ENCODE measurements at regions not wholly inside any gene's neighbourhood (a gene's known extent, or its start where the extent isn't known, plus 50 kb on each side); places are given as distances from the start of the nearest gene placed in this dataset.

DNA sequence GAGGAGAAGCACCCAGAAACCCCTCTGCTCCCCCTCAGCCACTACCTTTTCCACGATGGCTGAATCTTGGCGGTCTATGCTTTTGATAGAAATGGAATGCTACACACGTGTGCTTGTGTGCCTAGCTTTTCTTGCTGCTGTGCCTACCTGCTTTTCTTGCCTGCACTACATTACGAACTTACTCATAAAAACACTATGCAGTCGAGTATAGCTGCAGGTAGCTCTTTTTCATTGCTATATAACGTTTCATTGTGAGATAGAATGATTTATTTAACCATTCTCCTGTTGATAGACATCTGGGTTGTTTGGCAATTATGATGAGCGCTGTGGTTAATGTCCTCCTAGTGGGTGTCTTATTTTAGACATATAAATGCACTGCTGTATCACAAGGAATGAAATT, 67.9 kb upstream of the NCOR2 start:
- Histone ChIP-seq H3K4me1 (ENCODE audit: control insufficient read depth, insufficient read depth, low read length) (peaks cover 3% of the 10 kb centered on the region), H3K27ac (ENCODE audit: low read length) (no peak overlapping the region), H3K27me3 (ENCODE audit: control insufficient read depth, insufficient read depth) (no peaks in the 10 kb centered on the region), H3K4me3 (ENCODE audit: low read length) (no peak overlapping the region), H3K9me3 (ENCODE audit: control insufficient read depth, low read length) (no peaks in the 10 kb centered on the region)
- WGBS, result 91% methylated on average over 7 of the region's 7 CpGs
- intact Hi-C loops (cut with DNase I), result no loop called here
- no peak for ATAC-seq
- no peak for DNase-seq

DNA sequence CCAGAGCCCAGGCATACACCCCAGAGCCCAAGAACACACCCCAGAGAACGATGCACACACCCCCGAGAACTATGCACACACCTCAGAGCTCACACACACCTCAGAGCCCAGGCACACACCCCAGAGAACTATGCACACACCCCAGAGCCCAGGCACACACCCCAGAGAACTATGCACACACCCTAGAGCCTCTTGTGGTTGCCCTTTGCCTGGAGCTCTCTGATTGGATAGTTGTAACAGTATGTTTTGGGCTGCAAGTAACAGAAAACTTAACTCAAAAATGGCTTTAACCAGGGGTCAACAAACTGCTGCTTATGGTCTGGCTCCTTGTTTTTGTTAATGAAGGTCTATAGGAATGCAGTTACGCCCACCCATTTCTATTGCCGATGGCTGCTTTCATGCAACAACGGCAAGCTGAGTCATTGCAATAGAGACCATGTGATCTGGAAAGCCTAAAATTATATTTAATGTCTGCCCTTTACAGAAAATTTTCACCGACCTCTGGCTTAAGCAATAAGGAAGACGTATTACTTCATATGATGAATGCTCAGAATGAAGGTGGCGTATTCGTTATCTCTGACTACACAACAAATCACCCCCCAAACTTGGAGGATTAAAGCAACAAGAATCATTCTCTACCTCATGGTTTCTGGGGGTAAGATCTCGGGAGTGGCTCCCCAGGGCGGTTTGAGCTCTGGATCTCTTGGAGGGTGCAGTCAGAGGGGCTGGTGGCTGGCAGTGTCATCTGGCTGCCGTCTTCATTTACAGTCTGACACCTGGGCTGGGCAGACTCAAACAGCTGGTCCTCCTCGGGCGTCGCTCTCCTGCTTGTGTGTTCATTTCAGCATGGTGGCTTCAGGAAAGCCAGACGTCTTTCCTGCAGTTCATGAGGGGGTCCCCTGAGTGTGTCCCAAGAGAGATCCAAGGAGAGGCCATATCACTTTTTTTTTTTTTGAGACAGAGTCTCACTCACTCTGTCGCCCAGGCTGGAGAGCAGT, 66.3 kb upstream of the NCOR2 start:
- 80% methylated on average over 17 of the region's 17 CpGs for WGBS
- H3K27me3 ChIP-seq (ENCODE audit: control insufficient read depth, insufficient read depth), result no peaks in the 10 kb centered on the region
- no peak overlapping the region for H3K27ac ChIP-seq (ENCODE audit: low read length)
- DNase-seq, result peak in 1 of 3 donors; percentile 24
- H3K4me1 ChIP-seq (ENCODE audit: control insufficient read depth, insufficient read depth, low read length), result no peaks in the 10 kb centered on the region
- intact Hi-C loops (cut with DNase I), result no loop called here
- no peak overlapping the region for H3K4me3 ChIP-seq (ENCODE audit: low read length)
- no peaks in the 10 kb centered on the region for H3K9me3 ChIP-seq (ENCODE audit: control insufficient read depth, low read length)
- peak in 1 of 2 donors; percentile 36 for ATAC-seq

DNA sequence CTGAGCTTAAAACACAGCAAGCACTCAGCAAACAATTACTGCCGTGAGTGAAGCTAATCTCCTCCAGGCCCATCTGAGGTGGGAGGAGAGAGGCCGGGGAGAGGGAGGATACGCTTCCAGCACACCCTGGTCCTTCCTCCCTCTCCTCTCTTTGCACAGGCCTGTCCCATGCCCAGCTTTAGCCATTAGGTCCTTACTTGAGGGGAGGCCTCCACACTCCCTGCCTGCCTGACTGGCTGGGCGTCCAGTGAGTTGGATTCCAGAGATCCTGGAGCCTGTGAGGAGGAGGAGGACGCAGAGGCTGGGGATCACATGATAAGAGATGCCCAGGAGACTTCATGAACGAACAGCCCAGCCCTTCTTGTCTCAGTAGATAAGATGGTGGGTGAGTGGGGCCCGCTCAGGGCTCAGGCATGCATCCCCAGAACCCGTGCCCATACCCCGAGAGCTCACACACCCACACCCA, 65.1 kb upstream of the NCOR2 start:
- no peaks in the 10 kb centered on the region for H3K27me3 ChIP-seq (ENCODE audit: control insufficient read depth, insufficient read depth)
- H3K4me3 ChIP-seq (ENCODE audit: low read length), result no peak overlapping the region
- H3K27ac ChIP-seq (ENCODE audit: low read length), result no peak overlapping the region
- DNase-seq, result peak in 1 of 3 donors; percentile 59
- 58% methylated on average over 9 of the region's 9 CpGs for WGBS
- intact Hi-C loops (cut with DNase I), result no loop called here
- no peaks in the 10 kb centered on the region for H3K4me1 ChIP-seq (ENCODE audit: control insufficient read depth, insufficient read depth, low read length)
- peak; percentile 18 to 30 for ATAC-seq
- no peaks in the 10 kb centered on the region for H3K9me3 ChIP-seq (ENCODE audit: control insufficient read depth, low read length)

DNA sequence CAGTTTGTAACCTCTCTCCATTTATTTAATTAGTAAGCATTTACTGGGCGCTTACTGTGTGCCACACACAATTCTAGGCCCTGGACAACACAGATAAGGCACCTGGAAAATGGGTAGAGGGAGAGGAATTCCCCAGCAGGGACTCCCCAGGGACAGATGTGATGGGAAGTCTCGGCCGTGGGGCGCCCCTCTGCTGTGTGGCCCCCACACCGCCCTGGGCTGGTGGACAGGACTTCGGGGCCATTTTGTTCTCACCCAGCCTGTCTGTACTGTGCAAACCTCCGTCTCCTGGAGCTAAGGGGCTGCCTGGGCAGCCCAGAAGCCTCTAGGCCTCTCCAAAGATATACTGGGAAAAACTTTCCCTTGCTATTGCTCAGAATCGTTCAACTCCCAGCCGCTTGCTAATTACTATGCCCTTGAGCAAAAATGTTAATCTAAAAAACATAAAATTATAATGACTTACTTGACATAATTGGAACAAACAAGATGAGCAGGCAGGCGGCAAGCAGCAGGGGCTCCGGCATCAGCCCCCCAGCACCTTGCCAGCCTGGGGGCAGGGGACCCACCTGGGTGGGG, 64.4 kb upstream of the NCOR2 start:
- 85% methylated on average over 11 of the region's 11 CpGs for WGBS
- intact Hi-C loops (cut with DNase I), result no loop called here
- ATAC-seq, result no peak
- Histone ChIP-seq H3K9me3 (ENCODE audit: control insufficient read depth, low read length) (no peaks in the 10 kb centered on the region), H3K27ac (ENCODE audit: low read length) (no peak overlapping the region), H3K4me1 (ENCODE audit: control insufficient read depth, insufficient read depth, low read length) (peaks cover 4% of the 10 kb centered on the region), H3K27me3 (ENCODE audit: control insufficient read depth, insufficient read depth) (no peaks in the 10 kb centered on the region), H3K4me3 (ENCODE audit: low read length) (no peak overlapping the region)
- no peak for DNase-seq

DNA sequence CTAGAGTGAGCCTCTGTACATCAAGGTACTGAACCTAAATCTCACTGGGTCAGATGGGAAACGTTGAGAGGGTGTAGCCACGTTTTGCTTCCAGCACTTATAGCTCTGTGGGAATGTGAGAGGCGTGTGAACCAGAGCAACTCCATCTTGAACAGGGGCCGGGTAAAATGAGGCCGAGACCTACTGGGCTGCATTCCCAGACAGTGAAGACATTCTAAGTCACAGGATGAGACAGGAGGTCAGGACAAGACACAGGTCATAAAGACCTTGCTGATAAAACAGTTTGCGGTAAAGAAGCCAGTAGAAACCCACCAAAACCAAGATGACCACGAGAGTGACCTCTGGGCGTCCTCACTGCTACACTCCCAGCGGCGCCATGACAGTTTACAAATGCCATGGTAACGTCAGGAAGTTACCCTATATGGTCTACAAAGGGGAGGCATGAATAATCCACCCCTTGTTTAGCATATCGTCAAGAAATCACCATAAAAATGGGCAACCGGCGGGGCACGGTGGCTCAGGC, 63.4 kb upstream of the NCOR2 start:
- no peak overlapping the region for H3K27ac ChIP-seq (ENCODE audit: low read length)

DNA sequence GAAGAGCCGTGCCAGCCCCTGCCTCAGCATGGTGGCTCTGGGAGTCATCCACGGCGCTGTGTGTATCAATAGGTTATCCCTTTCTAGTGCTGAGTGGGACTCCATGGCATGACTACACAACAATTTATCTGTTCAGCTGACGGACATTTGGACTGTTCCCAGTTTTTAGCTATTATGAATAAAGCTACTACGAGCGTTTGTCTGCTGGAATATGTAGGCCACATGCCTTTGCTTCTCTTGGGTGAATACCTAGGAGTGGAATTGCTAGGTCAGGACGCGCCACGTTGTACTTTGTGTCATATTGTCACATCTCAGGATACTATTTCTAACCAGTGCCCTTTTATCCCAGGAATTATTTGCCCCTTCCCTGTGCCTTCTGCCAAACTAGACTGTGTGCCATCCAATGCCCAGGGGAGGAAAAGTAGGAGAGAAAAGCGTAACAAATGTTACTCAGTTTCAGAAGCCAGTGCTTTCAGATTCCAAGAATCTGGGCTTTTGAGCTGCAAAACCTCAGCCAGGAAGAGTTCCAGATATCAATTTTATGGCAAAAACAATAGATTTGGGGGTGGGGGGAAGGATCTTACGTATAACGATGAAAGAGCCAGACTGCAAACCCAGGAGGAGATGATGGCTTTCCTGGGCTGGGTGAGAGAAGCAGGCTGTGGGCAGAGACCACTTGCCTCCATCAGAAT, 62.5 kb upstream of the NCOR2 start:
- intact Hi-C loops (cut with DNase I), result no loop called here
- DNase-seq (no peak), ATAC-seq (no peak)
- H3K27me3 ChIP-seq (ENCODE audit: control insufficient read depth, insufficient read depth), result no peaks in the 10 kb centered on the region
- H3K9me3 ChIP-seq (ENCODE audit: control insufficient read depth, low read length), result no peaks in the 10 kb centered on the region
- H3K4me1 ChIP-seq (ENCODE audit: control insufficient read depth, insufficient read depth, low read length), result peaks cover 11% of the 10 kb centered on the region
- H3K4me3 ChIP-seq (ENCODE audit: low read length), result no peak overlapping the region
- 59% methylated on average over 12 of the region's 12 CpGs for WGBS
- peak overlapping the region; percentile 42 for H3K27ac ChIP-seq (ENCODE audit: low read length)

More for the DNA sequence above, 63.4 kb upstream of the NCOR2 start:
- Histone ChIP-seq H3K27me3 (ENCODE audit: control insufficient read depth, insufficient read depth) (no peaks in the 10 kb centered on the region), H3K9me3 (ENCODE audit: control insufficient read depth, low read length) (no peaks in the 10 kb centered on the region), H3K4me1 (ENCODE audit: control insufficient read depth, insufficient read depth, low read length) (peaks cover 6% of the 10 kb centered on the region), H3K4me3 (ENCODE audit: low read length) (no peak overlapping the region)
- no peak for ATAC-seq
- intact Hi-C loops (cut with DNase I), result no loop called here
- DNase-seq, result no peak
- WGBS, result 94% methylated on average over 15 of the region's 15 CpGs

DNA sequence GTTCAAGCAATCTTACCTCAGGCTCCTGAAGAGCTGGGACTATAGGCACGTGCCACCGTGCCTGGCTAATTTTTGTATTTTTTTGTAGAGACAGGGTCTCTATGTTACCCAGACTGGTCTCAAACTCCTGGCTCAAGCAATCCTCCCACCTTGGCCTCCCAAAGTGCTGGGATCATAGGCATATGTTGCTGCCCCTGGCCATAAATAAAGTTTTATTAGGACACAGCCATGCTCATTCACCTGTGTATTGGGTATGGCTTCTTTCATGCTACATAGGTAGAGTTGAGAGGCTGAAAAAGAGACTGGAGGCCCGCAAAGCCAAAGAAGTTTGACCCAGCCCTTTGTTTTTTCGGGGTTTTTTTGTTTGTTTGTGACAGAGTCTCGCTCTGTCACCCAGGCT, 61.7 kb upstream of the NCOR2 start:
- Histone ChIP-seq H3K4me1 (ENCODE audit: control insufficient read depth, insufficient read depth, low read length) (peaks cover 11% of the 10 kb centered on the region), H3K27ac (ENCODE audit: low read length) (no peak overlapping the region), H3K4me3 (ENCODE audit: low read length) (no peak overlapping the region), H3K27me3 (ENCODE audit: control insufficient read depth, insufficient read depth) (no peaks in the 10 kb centered on the region), H3K9me3 (ENCODE audit: control insufficient read depth, low read length) (no peaks in the 10 kb centered on the region)
- DNase-seq (no peak), ATAC-seq (no peak)
- WGBS, result 98% methylated on average over 5 of the region's 5 CpGs
- intact Hi-C loops (cut with DNase I), result no loop called here

DNA sequence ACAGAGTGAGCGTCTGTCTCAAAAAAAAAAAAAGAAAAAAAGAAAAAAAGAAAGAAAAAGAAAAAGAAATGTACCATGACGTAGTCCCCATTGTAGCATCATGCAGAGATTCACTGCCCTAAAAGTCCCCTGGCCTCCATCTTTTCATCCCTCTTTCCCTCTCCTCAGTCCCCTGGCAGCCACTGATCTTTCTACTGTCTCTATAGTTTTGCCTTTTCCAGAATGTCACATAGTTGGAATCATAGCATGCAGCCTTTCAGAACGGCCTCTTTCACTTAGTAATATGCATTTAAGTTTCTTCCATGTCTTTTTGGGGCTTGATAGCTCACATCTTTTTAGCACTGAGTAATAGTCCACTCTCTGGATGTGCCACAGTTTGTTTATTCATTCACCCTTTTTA, 60.5 kb upstream of the NCOR2 start:
- Histone ChIP-seq H3K27ac (ENCODE audit: low read length) (no peak overlapping the region), H3K4me3 (ENCODE audit: low read length) (no peak overlapping the region), H3K9me3 (ENCODE audit: control insufficient read depth, low read length) (no peaks in the 10 kb centered on the region), H3K4me1 (ENCODE audit: control insufficient read depth, insufficient read depth, low read length) (peaks cover 11% of the 10 kb centered on the region), H3K27me3 (ENCODE audit: control insufficient read depth, insufficient read depth) (no peaks in the 10 kb centered on the region)
- ATAC-seq, result no peak
- intact Hi-C loops (cut with DNase I), result no loop called here
- no peak for DNase-seq
- WGBS, result 79% methylated on average over 3 of the region's 3 CpGs

DNA sequence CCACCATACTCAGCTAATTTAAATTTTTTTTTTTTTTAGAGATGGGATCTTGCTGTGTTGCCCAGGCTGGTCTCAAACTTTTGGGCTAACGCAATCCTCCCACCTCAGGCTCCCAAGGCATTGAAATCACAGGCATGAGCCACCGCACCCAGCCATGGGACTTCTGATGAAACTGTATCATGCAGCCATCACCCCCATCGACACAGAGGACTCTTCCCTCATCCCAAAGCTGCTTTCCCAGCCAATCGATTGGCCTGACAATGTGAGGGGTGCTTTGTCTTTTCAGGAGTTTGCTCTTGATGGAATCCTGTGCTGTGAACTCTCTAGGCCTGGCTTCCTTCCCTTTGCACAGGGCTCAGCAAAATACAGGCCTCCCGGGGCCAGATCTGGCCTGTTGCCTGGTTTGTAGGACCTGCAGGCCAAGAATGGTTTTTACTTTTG, 59.6 kb upstream of the NCOR2 start:
- Histone ChIP-seq H3K27me3 (ENCODE audit: control insufficient read depth, insufficient read depth) (no peaks in the 10 kb centered on the region), H3K9me3 (ENCODE audit: control insufficient read depth, low read length) (no peaks in the 10 kb centered on the region), H3K4me3 (ENCODE audit: low read length) (no peak overlapping the region), H3K4me1 (ENCODE audit: control insufficient read depth, insufficient read depth, low read length) (peaks cover 11% of the 10 kb centered on the region), H3K27ac (ENCODE audit: low read length) (peak overlapping the region; percentile 93)
- ATAC-seq, result peak; percentile 72 to 76
- 33% methylated on average over 5 of the region's 5 CpGs for WGBS
- intact Hi-C loops (cut with DNase I), result no loop called here
- DNase-seq, result peak; percentile 86 to 95 (median 92)

DNA sequence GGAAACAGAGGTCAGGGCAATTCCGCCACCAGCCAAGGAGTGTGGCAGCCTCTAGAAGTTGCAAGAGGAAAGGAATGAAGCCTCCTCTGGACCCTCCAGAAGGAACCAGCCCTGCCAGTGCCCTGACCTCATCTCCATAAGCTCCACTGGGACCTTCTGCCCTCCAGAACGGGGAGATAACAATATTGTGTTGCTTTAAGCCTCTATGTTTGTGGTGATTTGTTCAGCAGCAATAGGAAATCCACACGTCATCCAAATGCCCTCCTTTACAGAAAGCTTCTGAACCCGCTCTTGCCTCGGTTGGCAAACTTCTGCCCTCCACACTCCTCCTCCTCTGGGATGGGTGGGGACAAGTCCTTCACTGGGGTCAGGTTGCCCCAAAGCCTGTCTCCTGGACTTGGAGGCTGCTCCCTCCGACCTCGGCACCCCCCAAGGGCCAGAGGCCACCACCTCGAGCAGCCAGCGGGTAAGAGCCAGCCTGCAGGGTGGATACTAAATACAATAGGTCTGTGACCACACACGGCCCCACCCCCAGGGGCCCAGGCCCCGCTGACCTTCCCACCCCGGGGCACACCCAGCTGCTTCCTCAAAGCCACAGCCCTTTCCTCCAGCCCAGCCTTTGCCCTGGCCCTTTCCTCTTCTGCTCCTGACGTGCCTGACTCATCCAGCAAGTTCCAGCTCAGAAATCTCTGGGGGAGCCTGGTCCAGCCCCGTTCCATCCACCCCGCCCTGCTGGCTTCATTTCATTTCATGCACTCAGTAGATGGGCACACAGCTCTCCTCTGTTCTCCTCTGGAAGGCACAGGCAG, 58.7 kb upstream of the NCOR2 start:
- Histone ChIP-seq H3K4me1 (ENCODE audit: control insufficient read depth, insufficient read depth, low read length) (peaks cover 13% of the 10 kb centered on the region), H3K4me3 (ENCODE audit: low read length) (no peak overlapping the region), H3K9me3 (ENCODE audit: control insufficient read depth, low read length) (no peaks in the 10 kb centered on the region), H3K27ac (ENCODE audit: low read length) (peak overlapping the region; percentile 94), H3K27me3 (ENCODE audit: control insufficient read depth, insufficient read depth) (no peaks in the 10 kb centered on the region)
- ATAC-seq (peak; percentile 93 to 97), DNase-seq (peak; percentile 95 to 96 (median 96))
- intact Hi-C loops (cut with DNase I), result loop anchor here in 1 of 4 donors (2.0 kb wide), 1 partner anchor 57 kb away; no protein-coding TSS in a partner anchor
- 37% methylated on average over 15 of the region's 15 CpGs for WGBS

Measured in right cardiac atrium (tissue), 5 donors.